Nephron (organoid): ENCODE measurements at regions not wholly inside any gene's neighbourhood (a gene's known extent, or its start where the extent isn't known, plus 50 kb on each side); places are given as distances from the start of the nearest gene placed in this dataset.

Experiments
- H3K27ac Mint-ChIP-seq, 3 experiments: 2 replicates each; pipeline ENCODE4 v1.8.0; 2020; ENCODE audit warnings: mixed read lengths in 3 of 3, mild to moderate bottlenecking in 2 of 3, moderate library complexity in 1 of 3
- H3K27me3 Mint-ChIP-seq: 2 replicates; pipeline ENCODE4 v1.8.0; 2021; ENCODE audit warnings: low read depth, mild to moderate bottlenecking, moderate library complexity, mixed read lengths
- H3K36me3 Mint-ChIP-seq: 2 replicates; pipeline ENCODE4 v1.8.0; 2020; ENCODE audit warnings: low read depth, mixed read lengths
- H3K4me1 Mint-ChIP-seq: 2 replicates; pipeline ENCODE4 v1.8.0; 2020; ENCODE audit warnings: mixed read lengths
- H3K4me3 Mint-ChIP-seq, 3 experiments: 2 replicates each; pipeline ENCODE4 v1.8.0; 2020; ENCODE audit warnings: mild to moderate bottlenecking in 3 of 3, mixed read lengths in 3 of 3, moderate library complexity in 2 of 3
- H3K9me3 Mint-ChIP-seq: 2 replicates; pipeline ENCODE4 v1.8.0; 2020; ENCODE audit warnings: mixed read lengths
- TF ChIP-seq, protein P1 (sequence below), 3 experiments: fragments of 200-600 bp; sonication (generic); IDR thresholded peaks; one replicate each; pipeline ENCODE4 v1.5.0; 2021; ENCODE audit warnings: antibody characterized with exemption in 3 of 3; ENCODE audit not compliant: unreplicated experiment in 3 of 3

DNA sequence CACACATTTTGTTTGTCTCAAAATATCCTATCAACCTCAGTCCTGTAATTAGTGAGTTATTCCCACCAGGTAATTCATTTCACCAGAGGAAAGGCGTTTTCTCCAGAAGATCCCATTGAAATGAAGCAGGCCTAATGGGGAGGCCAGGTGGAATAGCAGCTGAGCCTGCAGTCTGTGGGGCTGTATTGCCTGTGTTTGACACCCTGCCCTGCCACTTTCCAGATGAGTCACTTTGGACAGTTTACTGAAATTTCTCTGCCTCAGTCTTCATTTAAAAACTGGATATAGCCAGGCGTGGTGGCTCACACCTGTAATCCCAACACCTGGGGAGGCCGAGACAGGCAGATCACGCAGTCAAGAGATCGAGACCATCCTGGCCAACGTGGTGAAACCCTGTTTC is 78.1 kb upstream of the PPP2R5A start:
- Mint-ChIP-seq H3K4me1 (no peaks in the 10 kb centered on the region), H3K36me3 (no peaks in the 10 kb centered on the region), H3K9me3 (no peaks in the 10 kb centered on the region), H3K27ac (no peak overlapping the region), H3K4me3 (no peak overlapping the region), H3K27me3 (peaks cover 18% of the 10 kb centered on the region)
- TF ChIP-seq, protein P1, sequence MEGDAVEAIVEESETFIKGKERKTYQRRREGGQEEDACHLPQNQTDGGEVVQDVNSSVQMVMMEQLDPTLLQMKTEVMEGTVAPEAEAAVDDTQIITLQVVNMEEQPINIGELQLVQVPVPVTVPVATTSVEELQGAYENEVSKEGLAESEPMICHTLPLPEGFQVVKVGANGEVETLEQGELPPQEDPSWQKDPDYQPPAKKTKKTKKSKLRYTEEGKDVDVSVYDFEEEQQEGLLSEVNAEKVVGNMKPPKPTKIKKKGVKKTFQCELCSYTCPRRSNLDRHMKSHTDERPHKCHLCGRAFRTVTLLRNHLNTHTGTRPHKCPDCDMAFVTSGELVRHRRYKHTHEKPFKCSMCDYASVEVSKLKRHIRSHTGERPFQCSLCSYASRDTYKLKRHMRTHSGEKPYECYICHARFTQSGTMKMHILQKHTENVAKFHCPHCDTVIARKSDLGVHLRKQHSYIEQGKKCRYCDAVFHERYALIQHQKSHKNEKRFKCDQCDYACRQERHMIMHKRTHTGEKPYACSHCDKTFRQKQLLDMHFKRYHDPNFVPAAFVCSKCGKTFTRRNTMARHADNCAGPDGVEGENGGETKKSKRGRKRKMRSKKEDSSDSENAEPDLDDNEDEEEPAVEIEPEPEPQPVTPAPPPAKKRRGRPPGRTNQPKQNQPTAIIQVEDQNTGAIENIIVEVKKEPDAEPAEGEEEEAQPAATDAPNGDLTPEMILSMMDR (IDR thresholded peaks at IDR 0.05; ENCODE audit: unreplicated experiment in 3 of 3): no peak

DNA sequence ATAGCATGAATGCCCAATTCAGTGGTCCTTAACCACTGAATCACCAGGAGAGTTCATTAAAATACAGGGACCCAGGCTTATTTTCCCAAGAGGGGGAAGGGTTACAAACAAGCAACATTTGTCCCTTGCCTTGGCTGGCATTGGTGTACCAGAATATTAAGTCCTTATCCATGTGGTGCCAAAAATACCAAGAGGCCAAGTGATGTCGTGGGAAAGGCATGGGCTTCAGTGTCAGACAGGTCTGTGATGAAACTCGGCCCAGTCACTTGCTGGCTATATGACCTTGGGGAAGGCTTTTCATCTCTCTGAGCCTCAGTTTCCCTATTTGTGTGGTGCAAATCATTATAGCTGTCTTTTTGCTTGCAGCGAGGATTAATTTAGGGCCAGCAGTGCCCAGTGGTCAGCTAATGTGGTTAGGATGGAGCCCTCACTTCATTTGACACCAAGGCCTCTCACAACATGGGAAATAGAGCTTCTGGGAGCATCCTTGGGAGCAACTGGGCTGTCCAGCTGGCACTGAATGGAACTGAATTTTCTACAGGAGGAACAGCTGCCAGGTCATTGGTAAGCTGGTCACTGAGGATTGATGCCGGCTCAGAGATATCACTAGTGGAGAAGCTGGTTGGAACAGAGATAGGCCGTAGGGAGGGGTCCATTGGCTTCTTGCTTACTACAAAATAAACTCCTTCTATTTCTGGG is 77.2 kb upstream of the PPP2R5A start:
- peaks cover 18% of the 10 kb centered on the region for H3K27me3 Mint-ChIP-seq
- H3K4me1 Mint-ChIP-seq: peaks cover 6% of the 10 kb centered on the region
- no peaks in the 10 kb centered on the region for H3K9me3 Mint-ChIP-seq
- TF ChIP-seq, protein P1 (IDR thresholded peaks at IDR 0.05; ENCODE audit: unreplicated experiment in 3 of 3): no peak
- H3K27ac Mint-ChIP-seq: no peak overlapping the region
- H3K36me3 Mint-ChIP-seq: no peaks in the 10 kb centered on the region
- no peak overlapping the region for H3K4me3 Mint-ChIP-seq

DNA sequence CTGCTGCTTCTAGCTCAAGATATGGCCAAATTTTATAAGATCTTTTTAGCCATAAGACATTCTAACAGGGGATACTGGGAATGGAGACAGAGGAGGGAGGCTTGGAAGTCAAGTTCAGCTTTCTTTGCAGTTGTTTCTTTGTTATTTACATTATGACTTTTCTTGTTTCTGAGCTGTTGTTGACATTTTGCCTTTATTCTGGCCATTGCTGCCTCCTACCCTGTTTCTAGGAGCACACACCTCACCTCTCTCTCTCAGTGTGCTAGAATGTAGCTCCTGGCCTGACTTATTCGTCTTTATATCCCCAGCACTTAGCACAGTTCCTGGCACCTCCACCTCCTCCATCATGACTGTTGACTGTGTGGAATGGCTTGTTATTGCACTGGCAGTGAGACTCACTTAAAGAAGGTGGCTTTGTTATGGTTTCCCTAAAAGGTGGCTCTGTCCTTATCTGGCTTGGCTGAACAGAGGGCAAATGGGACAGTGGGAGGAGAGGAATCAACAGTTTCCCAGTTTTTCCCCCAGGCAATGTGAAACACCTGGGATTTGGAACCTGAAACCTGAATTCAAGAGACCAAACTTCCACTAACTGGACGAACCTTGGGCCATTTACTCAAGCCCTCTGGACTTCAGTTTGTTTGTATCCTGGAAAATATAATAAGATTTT is 76.1 kb upstream of the PPP2R5A start:
- Mint-ChIP-seq H3K4me1 (peaks cover 15% of the 10 kb centered on the region), H3K27ac (no peak overlapping the region), H3K36me3 (no peaks in the 10 kb centered on the region), H3K4me3 (no peak overlapping the region), H3K9me3 (no peaks in the 10 kb centered on the region), H3K27me3 (peaks cover 23% of the 10 kb centered on the region)
- TF ChIP-seq, protein P1 (IDR thresholded peaks at IDR 0.05; ENCODE audit: unreplicated experiment in 3 of 3): no peak

DNA sequence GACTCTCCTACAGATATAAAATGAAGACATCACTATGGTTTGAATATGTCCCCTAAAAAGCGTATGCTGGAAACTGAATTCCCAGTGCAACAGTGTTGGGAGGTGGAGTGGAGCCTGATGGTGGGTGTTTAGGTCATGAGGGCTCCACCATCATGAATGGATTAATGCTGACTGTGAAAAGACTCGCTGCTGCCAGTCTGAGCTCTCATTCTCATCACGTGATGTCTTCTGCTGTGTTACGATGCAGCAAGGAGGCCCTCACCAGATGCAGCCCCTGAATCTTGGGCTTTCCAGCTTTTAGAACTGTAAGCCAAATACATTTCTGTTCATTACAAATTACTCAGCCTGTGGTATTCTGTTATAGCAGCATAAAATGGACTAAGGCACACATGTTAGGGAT is 73.8 kb upstream of the PPP2R5A start:
- no peak overlapping the region for H3K4me3 Mint-ChIP-seq
- H3K27ac Mint-ChIP-seq: no peak overlapping the region
- H3K4me1 Mint-ChIP-seq: peaks cover 18% of the 10 kb centered on the region
- no peaks in the 10 kb centered on the region for H3K9me3 Mint-ChIP-seq
- TF ChIP-seq, protein P1 (IDR thresholded peaks at IDR 0.05; ENCODE audit: unreplicated experiment in 3 of 3): no peak
- H3K27me3 Mint-ChIP-seq: peaks cover 32% of the 10 kb centered on the region
- H3K36me3 Mint-ChIP-seq: peaks cover 3% of the 10 kb centered on the region

DNA sequence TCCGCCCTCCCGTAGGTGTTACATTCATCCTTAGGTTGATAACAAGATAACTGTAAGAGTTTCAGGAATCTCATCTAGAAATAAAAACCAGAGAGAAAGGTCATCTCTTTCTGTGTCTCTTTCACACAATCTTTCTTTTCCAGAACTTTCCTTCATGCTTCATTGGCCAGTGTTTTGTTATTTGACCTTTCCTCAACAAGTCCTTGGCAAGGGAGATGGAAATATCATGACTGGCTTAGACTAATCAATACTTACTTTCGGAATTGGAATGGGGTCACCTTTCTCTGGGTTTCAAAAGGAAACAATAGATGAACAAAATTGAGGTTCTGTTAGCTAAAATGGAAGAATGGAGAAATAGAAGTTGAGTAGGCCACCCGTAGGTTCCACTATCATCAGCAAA is 72.9 kb upstream of the PPP2R5A start:
- TF ChIP-seq, protein P1 (IDR thresholded peaks at IDR 0.05; ENCODE audit: unreplicated experiment in 3 of 3): no peak
- no peak overlapping the region for H3K27ac Mint-ChIP-seq
- no peak overlapping the region for H3K4me3 Mint-ChIP-seq
- H3K27me3 Mint-ChIP-seq: peaks cover 28% of the 10 kb centered on the region
- peaks cover 3% of the 10 kb centered on the region for H3K36me3 Mint-ChIP-seq
- no peaks in the 10 kb centered on the region for H3K9me3 Mint-ChIP-seq
- peaks cover 18% of the 10 kb centered on the region for H3K4me1 Mint-ChIP-seq

DNA sequence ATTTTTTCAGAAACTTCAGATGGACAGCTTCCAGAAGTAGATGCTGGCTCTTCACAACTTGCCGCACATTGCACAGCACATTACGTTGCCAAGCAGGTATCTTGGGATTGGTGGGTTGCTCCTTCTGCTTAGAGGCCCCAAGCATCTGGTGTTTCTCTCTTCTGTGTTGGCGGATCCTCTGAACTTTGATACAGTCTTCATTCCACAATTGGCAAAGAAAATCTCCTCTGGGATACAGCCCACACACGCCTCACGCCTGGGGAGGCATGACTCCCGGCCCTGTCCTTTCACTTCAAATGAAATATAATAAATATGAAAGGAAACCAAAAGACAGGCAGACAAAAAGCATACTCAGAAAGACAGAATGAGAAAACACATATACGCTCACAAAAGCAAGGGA is 72.3 kb upstream of the PPP2R5A start:
- TF ChIP-seq, protein P1 (IDR thresholded peaks at IDR 0.05; ENCODE audit: unreplicated experiment in 3 of 3): no peak
- Mint-ChIP-seq H3K36me3 (peaks cover 3% of the 10 kb centered on the region), H3K27ac (peak overlapping the region in 2 of 3 experiments; percentile 25 to 79), H3K9me3 (no peaks in the 10 kb centered on the region), H3K4me1 (peaks cover 20% of the 10 kb centered on the region), H3K4me3 (no peak overlapping the region), H3K27me3 (peaks cover 32% of the 10 kb centered on the region)
